GM23248 (cell line): ENCODE measurements at regions not wholly inside any gene's neighbourhood (a gene's known extent, or its start where the extent isn't known, plus 50 kb on each side); places are given as distances from the start of the nearest gene placed in this dataset.
A peak's percentile ranks its signal among the peaks of the same experiment; 100 is the strongest.

ENCODE experiments used
- DNase-seq: peaks from one replicate; pipeline ENCODE4 v3.0.0-alpha.2; 2015
- H2AFZ ChIP-seq: fragments of 200-600 bp; sonication (generic); 2 replicates; pipeline ENCODE4 v1.6.1; 2016; ENCODE audit warnings: antibody characterized with exemption
- H3F3A ChIP-seq: fragments of 200-600 bp; sonication (generic); 2 replicates; pipeline ENCODE4 v1.6.1; 2016; ENCODE audit warnings: mild to moderate bottlenecking, antibody characterized with exemption, mixed run types; ENCODE audit not compliant: insufficient read depth
- H3K27ac ChIP-seq: fragments of 200-600 bp; sonication (generic); 2 replicates; pipeline ENCODE4 v1.5.1; 2016; ENCODE audit warnings: mild to moderate bottlenecking
- H3K27me3 ChIP-seq: fragments of 200-600 bp; sonication (generic); replicated peaks from 2 replicates; pipeline ENCODE4 v1.6.1; 2016; ENCODE audit warnings: mild to moderate bottlenecking; ENCODE audit not compliant: insufficient read depth
- H3K36me3 ChIP-seq: fragments of 200-600 bp; sonication (generic); 2 replicates; pipeline ENCODE4 v1.6.1; 2016; ENCODE audit warnings: low read depth, mild to moderate bottlenecking
- H3K4me1 ChIP-seq: fragments of 200-600 bp; sonication (generic); 2 replicates; pipeline ENCODE4 v1.6.1; 2016; ENCODE audit warnings: mild to moderate bottlenecking; ENCODE audit not compliant: insufficient read depth
- H3K4me2 ChIP-seq: fragments of 200-600 bp; sonication (generic); one replicate; pipeline ENCODE4 v1.6.1; 2016; ENCODE audit warnings: mild to moderate bottlenecking; ENCODE audit not compliant: unreplicated experiment
- H3K4me3 ChIP-seq: fragments of 200-600 bp; sonication (generic); 2 replicates; pipeline ENCODE4 v1.5.1; 2016; ENCODE audit warnings: mild to moderate bottlenecking
- H3K79me2 ChIP-seq: fragments of 200-600 bp; sonication (generic); 2 replicates; pipeline ENCODE4 v1.6.1; 2016; ENCODE audit warnings: mild to moderate bottlenecking; ENCODE audit not compliant: insufficient read depth
- H3K9ac ChIP-seq: fragments of 200-600 bp; sonication (generic); 2 replicates; pipeline ENCODE4 v1.6.1; 2016; ENCODE audit warnings: mild to moderate bottlenecking
- H3K9me2 ChIP-seq: fragments of 200-600 bp; sonication (generic); 2 replicates; pipeline ENCODE4 v1.6.1; 2016; ENCODE audit warnings: mixed run types, mild to moderate bottlenecking, moderate library complexity; ENCODE audit not compliant: insufficient read depth
- H3K9me3 ChIP-seq: fragments of 200-600 bp; sonication (generic); one replicate; pipeline ENCODE4 v1.6.1; 2017; ENCODE audit warnings: low read depth
- H4K20me1 ChIP-seq: fragments of 200-600 bp; sonication (generic); 2 replicates; pipeline ENCODE4 v1.6.0; 2016; ENCODE audit not compliant: insufficient read depth
- EZH2 ChIP-seq: fragments of 200-600 bp; sonication (generic); IDR thresholded peaks from 2 replicates; pipeline ENCODE4 v1.6.1; 2018; ENCODE audit warnings: antibody characterized with exemption, mild to moderate bottlenecking; ENCODE audit not compliant: insufficient read depth, poor library complexity, severe bottlenecking
- EZH2phosphoT487 ChIP-seq: fragments of 200-600 bp; sonication (generic); IDR thresholded peaks from 2 replicates; pipeline ENCODE4 v1.6.1; 2018; ENCODE audit warnings: antibody characterized with exemption, moderate library complexity, mild to moderate bottlenecking, low read depth; ENCODE audit not compliant: insufficient read depth
- WGBS, 2 experiments: methylation state at CpG; one replicate each; pipeline ENCODE4 v1.1.6; 2015 to 2017; ENCODE audit warnings: low lambda C conversion rate in 2 of 2, low coverage in 1 of 2; ENCODE audit errors: missing lambda C conversion rate in 2 of 2; 5-methylcytosine and 5-hydroxymethylcytosine counted together
- in situ Hi-C: fragments of 300-500 bp; cut with MboI; formaldehyde crosslinking; loops from 2 replicates; pipeline ENCODE4 v1.15.0; 2020

- DNase-seq: no peak
- Histone ChIP-seq H3K4me2 (no peak overlapping the region), H3K27me3 (no peaks in the 10 kb centered on the region; the same call in none of the 2 replicates)
Measured at GRCh38 chr10:63008491-63008890, 124.6 kb upstream of the NRBF2 start.

GRCh38 chr10:63007112-63007511 is 126.0 kb upstream of the NRBF2 start:
- no peak for TF ChIP-seq EZH2
- TF ChIP-seq EZH2phosphoT487: no peak
- no peak overlapping the region for H3K27ac ChIP-seq
- no peak overlapping the region for H3K4me3 ChIP-seq
- no peak overlapping the region for H2AFZ ChIP-seq
- no peaks in the 10 kb centered on the region for H3K9me2 ChIP-seq
- in situ Hi-C loops: loop anchor here (10.0 kb wide), 1 partner anchor 148 kb away; no protein-coding TSS in a partner anchor
- H3K4me2 ChIP-seq: no peak overlapping the region
- H3K4me1 ChIP-seq: peaks cover 10% of the 10 kb centered on the region
- no peaks in the 10 kb centered on the region for H3K79me2 ChIP-seq
- H3K36me3 ChIP-seq: no peaks in the 10 kb centered on the region
- no peak overlapping the region for H3K9ac ChIP-seq
- no peaks in the 10 kb centered on the region for H3K9me3 ChIP-seq
- no peaks in the 10 kb centered on the region; the same call in none of the 2 replicates for H3K27me3 ChIP-seq
- H4K20me1 ChIP-seq: no peaks in the 10 kb centered on the region
- WGBS, 2 experiments: 89% methylated on average over 9 of the region's 9 CpGs
- no peak for DNase-seq
- peaks cover 4% of the 10 kb centered on the region; the same call in 1 of the 2 replicates for H3F3A ChIP-seq

More at GRCh38 chr10:63008491-63008890, 124.6 kb upstream of the NRBF2 start:
- no peaks in the 10 kb centered on the region for H3K36me3 ChIP-seq
- H3F3A ChIP-seq: peaks cover 4% of the 10 kb centered on the region; the same call in 1 of the 2 replicates
- no peaks in the 10 kb centered on the region for H3K9me2 ChIP-seq
- H2AFZ ChIP-seq: no peak overlapping the region
- no peaks in the 10 kb centered on the region for H3K9me3 ChIP-seq
- peaks cover 10% of the 10 kb centered on the region for H3K4me1 ChIP-seq
- no peak overlapping the region for H3K27ac ChIP-seq
- TF ChIP-seq EZH2 (no peak), EZH2phosphoT487 (no peak)
- no peak overlapping the region for H3K4me3 ChIP-seq
- in situ Hi-C loops: loop anchor here (10.0 kb wide), 1 partner anchor 146 kb away; no protein-coding TSS in a partner anchor
- H4K20me1 ChIP-seq: no peaks in the 10 kb centered on the region
- H3K79me2 ChIP-seq: no peaks in the 10 kb centered on the region
- no peak overlapping the region for H3K9ac ChIP-seq

GRCh38 chr10:63005246-63005645 is 127.9 kb upstream of the NRBF2 start:
- Histone ChIP-seq H3F3A (peaks cover 4% of the 10 kb centered on the region; the same call in 1 of the 2 replicates), H3K4me2 (no peak overlapping the region), H3K27ac (no peak overlapping the region), H3K4me3 (no peak overlapping the region), H3K27me3 (no peaks in the 10 kb centered on the region), H2AFZ (no peak overlapping the region), H3K36me3 (no peaks in the 10 kb centered on the region), H4K20me1 (no peaks in the 10 kb centered on the region), H3K9me2 (no peaks in the 10 kb centered on the region), H3K9me3 (no peaks in the 10 kb centered on the region), H3K4me1 (peaks cover 10% of the 10 kb centered on the region), H3K9ac (no peak overlapping the region), H3K79me2 (no peaks in the 10 kb centered on the region)
- DNase-seq: peak; percentile 77
- TF ChIP-seq EZH2 (no peak), EZH2phosphoT487 (no peak)
- WGBS, 2 experiments: 3 to 4% methylated on average over 3 of the region's 3 CpGs
- in situ Hi-C loops: loop anchor here (10.0 kb wide), 1 partner anchor 150 kb away; no protein-coding TSS in a partner anchor

- Histone ChIP-seq H3K9me3 (no peaks in the 10 kb centered on the region), H4K20me1 (no peaks in the 10 kb centered on the region), H3K27ac (no peak overlapping the region), H3F3A (peaks cover 4% of the 10 kb centered on the region; the same call in 1 of the 2 replicates), H3K4me1 (peaks cover 10% of the 10 kb centered on the region), H3K4me2 (no peak overlapping the region), H3K9me2 (no peaks in the 10 kb centered on the region), H3K27me3 (no peaks in the 10 kb centered on the region), H3K4me3 (no peak overlapping the region), H2AFZ (no peak overlapping the region), H3K79me2 (no peaks in the 10 kb centered on the region), H3K9ac (no peak overlapping the region), H3K36me3 (no peaks in the 10 kb centered on the region)
- in situ Hi-C loops: loop anchor here (10.0 kb wide), 1 partner anchor 151 kb away; no protein-coding TSS in a partner anchor
- WGBS, 2 experiments: 31 to 34% methylated on average over 5 of the region's 5 CpGs
- TF ChIP-seq EZH2phosphoT487 (no peak), EZH2 (no peak)
- peak; percentile 38 for DNase-seq
Measured at GRCh38 chr10:63003816-63004453, 129.2 kb upstream of the NRBF2 start.
